A673 (cell line): ENCODE measurements at regions not wholly inside any gene's neighbourhood (a gene's known extent, or its start where the extent isn't known, plus 50 kb on each side); places are given as distances from the start of the nearest gene placed in this dataset.

ENCODE experiments used
- BruUV-seq: library from RNA; stranded (reverse); fragments of 400-500 nt; replicated peaks from 2 replicates; lab custom pipeline; 2021; lab: Mats Ljungman, UMichigan
- CTCF ChIA-PET: fragments of 300-600 bp; sonication (Branson Sonifier 250); formaldehyde crosslinking; loops from one replicate; lab custom pipeline; 2022; ENCODE audit warnings: antibody characterized with exemption; lab: Charles Lee
- POLR2A ChIA-PET: fragments of 300-600 bp; sonication (Branson Sonifier 250); formaldehyde crosslinking; loops from one replicate; lab custom pipeline; 2022; ENCODE audit warnings: antibody characterized with exemption; ENCODE audit not compliant: low non-redundant PET; lab: Charles Lee
- DNase-seq: peaks from one replicate; pipeline ENCODE4 v3.0.0-alpha.2; 2015; ENCODE audit warnings: low spot score
- H3K27ac ChIP-seq: fragments of 200-600 bp; sonication (generic); 2 replicates; pipeline ENCODE4 v1.5.1; 2016; ENCODE audit warnings: mixed run types, low read depth, mild to moderate bottlenecking, mixed read lengths, antibody characterized with exemption, low read length; ENCODE audit not compliant: poor library complexity, severe bottlenecking
- H3K27me3 ChIP-seq: fragments of 200-600 bp; sonication (generic); replicated peaks from 2 replicates; pipeline ENCODE4 v1.6.1; 2017; ENCODE audit warnings: mixed run types, low read depth, mild to moderate bottlenecking, mixed read lengths, antibody characterized with exemption, low read length; ENCODE audit not compliant: insufficient read depth, poor library complexity
- H3K36me3 ChIP-seq: fragments of 200-600 bp; sonication (generic); 2 replicates; pipeline ENCODE4 v1.6.1; 2016; ENCODE audit warnings: mixed run types, mild to moderate bottlenecking, mixed read lengths, antibody characterized with exemption, low read length; ENCODE audit not compliant: insufficient read depth, poor library complexity, severe bottlenecking
- H3K4me1 ChIP-seq: fragments of 200-600 bp; sonication (generic); 2 replicates; pipeline ENCODE4 v1.6.1; 2017; ENCODE audit warnings: mixed run types, mild to moderate bottlenecking, mixed read lengths, antibody characterized with exemption, low read length; ENCODE audit not compliant: insufficient read depth, poor library complexity, severe bottlenecking
- H3K4me3 ChIP-seq: fragments of 200-600 bp; sonication (generic); 2 replicates; pipeline ENCODE4 v1.5.1; 2016; ENCODE audit warnings: low read depth, mixed run types, mild to moderate bottlenecking, mixed read lengths, low read length; ENCODE audit not compliant: poor library complexity, severe bottlenecking
- H3K9me3 ChIP-seq: fragments of 200-600 bp; sonication (generic); 2 replicates; pipeline ENCODE4 v1.6.1; 2016; ENCODE audit warnings: mixed run types, low read depth, mild to moderate bottlenecking, mixed read lengths, antibody characterized with exemption, low read length; ENCODE audit not compliant: poor library complexity, severe bottlenecking
- CTCF ChIP-seq: fragments of 300-800, 200-600 bp; sonication (generic); conservative IDR thresholded peaks from 2 replicates; pipeline ENCODE4 v1.5.1; 2017; ENCODE audit warnings: low read depth, mild to moderate bottlenecking, antibody characterized with exemption, low read length, moderate library complexity, mixed read lengths
- EZH2 ChIP-seq: fragments of 200-600 bp; sonication (generic); IDR thresholded peaks from 2 replicates; pipeline ENCODE4 v1.6.1; 2017; ENCODE audit warnings: borderline replicate concordance, low read depth, mild to moderate bottlenecking, mixed read lengths, antibody characterized with exemption, low read length; ENCODE audit not compliant: poor library complexity, severe bottlenecking
- intact Hi-C: fragments of 100-400 bp; cut with micrococcal nuclease; formaldehyde crosslinking; loops from one replicate; pipeline ENCODE4 v1.10.0; 2022; ENCODE audit not compliant: unreplicated experiment

GRCh38 chr9:38182321-38182720, 113.3 kb upstream of the SHB start:
- peak; percentile 63 for DNase-seq
- ChIA-PET POLR2A (no interaction called here), CTCF (no interaction called here)
- no peaks in the 10 kb centered on the region for H3K9me3 ChIP-seq
- peaks cover 22% of the 10 kb centered on the region for H3K4me1 ChIP-seq
- no peak overlapping the region for H3K4me3 ChIP-seq
- no peak overlapping the region for H3K27ac ChIP-seq
- H3K27me3 ChIP-seq, result no peaks in the 10 kb centered on the region
- BruUV-seq, result no TSS peak
- intact Hi-C loops, result no loop called here
- no peak for TF ChIP-seq CTCF
- TF ChIP-seq EZH2, result no peak
- H3K36me3 ChIP-seq, result no peaks in the 10 kb centered on the region

- CTCF ChIA-PET, result no interaction called here
Observed at GRCh38 chr9:38181866-38182265, 112.8 kb upstream of the SHB start.

GRCh38 chr9:38181232-38181631, 112.2 kb upstream of the SHB start:
- ChIA-PET POLR2A (no interaction called here), CTCF (no interaction called here)
- BruUV-seq, result no TSS peak

More at GRCh38 chr9:38181866-38182265, 112.8 kb upstream of the SHB start:
- peaks cover 22% of the 10 kb centered on the region for H3K4me1 ChIP-seq
- H3K27ac ChIP-seq, result no peak overlapping the region
- BruUV-seq, result no TSS peak
- H3K4me3 ChIP-seq, result no peak overlapping the region
- no peaks in the 10 kb centered on the region for H3K27me3 ChIP-seq
- TF ChIP-seq CTCF (no peak), EZH2 (no peak)
- no peaks in the 10 kb centered on the region for H3K9me3 ChIP-seq
- no peak for DNase-seq
- no peaks in the 10 kb centered on the region for H3K36me3 ChIP-seq
- POLR2A ChIA-PET, result no interaction called here
- intact Hi-C loops, result no loop called here

More at GRCh38 chr9:38181232-38181631, 112.2 kb upstream of the SHB start:
- DNase-seq, result no peak
- Histone ChIP-seq H3K27ac (no peak overlapping the region), H3K27me3 (no peaks in the 10 kb centered on the region), H3K36me3 (no peaks in the 10 kb centered on the region), H3K4me1 (peaks cover 22% of the 10 kb centered on the region), H3K4me3 (no peak overlapping the region), H3K9me3 (no peaks in the 10 kb centered on the region)
- intact Hi-C loops, result no loop called here
- TF ChIP-seq CTCF (no peak), EZH2 (no peak)
